B cell (primary cell): ENCODE measurements at regions not wholly inside any gene's neighbourhood (a gene's known extent, or its start where the extent isn't known, plus 50 kb on each side); places are given as distances from the start of the nearest gene placed in this dataset.

Experiments
- EZH2 ChIP-seq: IDR thresholded peaks from 2 replicates; pipeline ENCODE4 v1.6.1; 2012; ENCODE audit warnings: borderline replicate concordance, low read depth, mild to moderate bottlenecking, moderate library complexity, low read length; ENCODE audit not compliant: insufficient read depth, poor library complexity, severe bottlenecking
- TF ChIP-seq, protein P1 (sequence below): fragments of 200-600 bp; IDR thresholded peaks from one replicate; pipeline ENCODE4 v1.8.0; 2022; ENCODE audit warnings: antibody characterized with exemption, mild to moderate bottlenecking

DNA sequence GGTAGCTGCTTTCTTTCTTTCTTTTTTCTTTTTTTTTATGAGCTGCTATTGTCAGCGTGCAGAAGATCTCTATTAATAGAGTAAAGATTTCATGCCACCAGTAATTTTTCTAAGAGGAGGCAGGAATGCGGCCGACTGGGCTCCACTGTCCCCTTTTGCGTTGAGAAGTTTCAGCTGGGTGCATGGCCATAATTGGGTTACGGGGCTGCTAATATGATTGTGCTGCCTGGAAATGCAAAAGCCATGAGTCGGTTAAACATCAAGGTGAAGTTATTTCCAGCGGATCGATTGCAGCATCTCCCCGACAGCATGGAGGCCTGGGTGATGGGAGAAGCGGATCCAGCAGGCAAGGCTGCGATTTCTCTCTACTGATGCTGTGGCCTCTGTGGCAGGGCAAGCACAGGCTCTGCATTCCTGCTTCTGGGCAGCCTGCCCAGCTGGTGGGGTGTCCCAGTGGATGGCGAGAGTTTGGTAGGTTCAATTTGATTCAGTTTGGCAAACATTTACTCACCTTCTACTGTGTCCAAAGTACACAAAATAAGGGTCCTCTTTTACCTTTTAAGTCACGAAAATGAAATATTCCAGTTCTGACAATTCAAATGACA lies 54.4 kb upstream of the PRMT8 start:
- TF ChIP-seq, protein P1, sequence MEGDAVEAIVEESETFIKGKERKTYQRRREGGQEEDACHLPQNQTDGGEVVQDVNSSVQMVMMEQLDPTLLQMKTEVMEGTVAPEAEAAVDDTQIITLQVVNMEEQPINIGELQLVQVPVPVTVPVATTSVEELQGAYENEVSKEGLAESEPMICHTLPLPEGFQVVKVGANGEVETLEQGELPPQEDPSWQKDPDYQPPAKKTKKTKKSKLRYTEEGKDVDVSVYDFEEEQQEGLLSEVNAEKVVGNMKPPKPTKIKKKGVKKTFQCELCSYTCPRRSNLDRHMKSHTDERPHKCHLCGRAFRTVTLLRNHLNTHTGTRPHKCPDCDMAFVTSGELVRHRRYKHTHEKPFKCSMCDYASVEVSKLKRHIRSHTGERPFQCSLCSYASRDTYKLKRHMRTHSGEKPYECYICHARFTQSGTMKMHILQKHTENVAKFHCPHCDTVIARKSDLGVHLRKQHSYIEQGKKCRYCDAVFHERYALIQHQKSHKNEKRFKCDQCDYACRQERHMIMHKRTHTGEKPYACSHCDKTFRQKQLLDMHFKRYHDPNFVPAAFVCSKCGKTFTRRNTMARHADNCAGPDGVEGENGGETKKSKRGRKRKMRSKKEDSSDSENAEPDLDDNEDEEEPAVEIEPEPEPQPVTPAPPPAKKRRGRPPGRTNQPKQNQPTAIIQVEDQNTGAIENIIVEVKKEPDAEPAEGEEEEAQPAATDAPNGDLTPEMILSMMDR, result no peak
- no peak for TF ChIP-seq EZH2
